Hypothalamus (tissue), 51 donors: ENCODE measurements at regions not wholly inside any gene's neighbourhood (a gene's known extent, or its start where the extent isn't known, plus 50 kb on each side); places are given as distances from the start of the nearest gene placed in this dataset.

Source experiments
- DNase-seq, 51 donors: peaks; one replicate each; lab custom pipeline; 2025; lab: John Stamatoyannopoulos, UW

DNA sequence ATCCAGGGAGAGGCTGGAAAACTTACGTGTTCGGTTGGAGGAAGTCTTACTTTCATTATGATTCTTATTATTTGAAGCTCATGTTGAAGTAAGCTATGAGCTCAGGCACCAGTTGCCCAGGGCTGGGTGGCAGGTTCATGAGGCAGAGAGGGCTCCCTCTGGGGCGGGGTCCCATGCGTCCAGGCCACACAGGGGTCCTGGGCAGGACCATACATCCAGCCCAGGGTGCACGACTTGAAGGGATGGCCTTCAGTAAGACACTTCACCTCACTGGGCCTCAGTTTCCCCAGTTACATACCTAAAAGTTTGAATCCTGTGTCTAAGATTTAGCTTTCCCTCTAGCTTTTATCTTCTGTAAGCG, 107.3 kb upstream of the B3GAT1 start:
- no peak for DNase-seq

DNA sequence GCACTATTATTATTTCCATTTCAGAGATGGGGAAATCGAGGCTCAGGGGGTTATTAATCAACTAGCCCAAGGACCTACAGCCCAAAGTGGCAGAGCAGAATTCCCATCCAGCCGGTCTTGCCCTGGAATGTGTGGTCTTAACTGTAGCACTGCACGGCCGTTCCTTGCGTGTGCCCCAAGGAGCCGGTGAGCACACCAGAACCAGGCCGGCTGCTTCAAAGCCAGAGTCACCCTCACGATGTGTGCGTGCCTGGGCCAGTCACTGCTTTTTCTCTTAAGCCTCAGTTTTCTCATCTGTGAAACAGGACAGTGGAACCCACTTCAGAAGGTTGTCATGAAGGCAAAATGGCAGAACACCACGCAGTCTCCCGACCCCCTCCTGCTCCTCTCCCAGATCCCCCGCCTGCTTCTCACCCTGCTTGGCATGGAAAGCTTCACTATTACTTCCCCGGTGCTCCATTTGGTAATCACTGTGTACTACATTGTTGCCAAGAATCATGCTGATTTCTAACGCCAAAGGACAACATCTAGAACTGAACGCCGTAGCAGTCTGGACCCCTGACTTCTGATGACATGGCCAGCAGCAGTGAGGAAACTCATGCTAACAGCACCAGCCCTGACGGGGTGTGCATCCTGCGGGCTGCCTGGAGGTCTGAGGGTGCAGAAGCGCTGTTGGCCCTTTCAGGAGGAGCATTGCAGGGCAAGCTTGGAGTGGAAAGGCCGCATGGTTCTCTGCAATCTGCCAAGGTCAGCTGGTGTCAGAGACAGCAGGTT, 106.8 kb upstream of the B3GAT1 start:
- DNase-seq = no peak

DNA sequence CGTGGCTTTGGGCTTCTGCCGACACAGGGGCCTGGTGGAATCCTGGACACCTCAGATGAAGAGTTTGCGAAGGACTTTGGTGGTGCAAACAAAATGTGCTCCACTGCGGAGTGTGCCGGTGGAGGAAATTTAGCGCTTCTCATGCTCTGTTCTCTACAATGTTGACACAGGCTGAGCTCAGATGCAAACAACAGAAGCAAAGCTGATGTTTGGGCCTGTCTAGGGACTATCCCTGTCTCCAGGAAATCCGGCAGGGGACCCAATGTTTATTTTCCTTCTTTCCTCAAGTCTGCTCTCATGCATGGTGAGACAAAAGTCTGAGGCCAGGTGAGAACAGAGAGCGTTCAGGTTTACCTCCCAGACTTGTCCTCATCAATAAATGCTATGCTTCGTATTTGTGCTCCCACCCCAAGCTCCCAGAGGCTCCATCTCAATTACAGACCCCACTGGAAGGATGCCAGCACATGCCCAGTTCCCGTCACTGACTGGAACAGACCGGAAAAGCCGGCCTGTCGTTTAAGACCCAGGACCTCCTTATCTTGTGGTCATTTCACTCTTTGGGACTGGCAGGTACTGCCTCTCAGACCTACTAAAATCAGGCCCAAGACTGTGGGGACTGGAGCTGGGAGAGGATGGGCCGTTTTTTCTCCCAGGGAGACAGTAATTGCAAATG, 105.7 kb upstream of the B3GAT1 start:
- DNase-seq = no peak

GRCh38 chr11:134517115-134517514, 105.1 kb upstream of the B3GAT1 start:
- no peak for DNase-seq

- peak in 1 of 51 donors; percentile 43 for DNase-seq
Measured at GRCh38 chr11:134516529-134516928, 104.5 kb upstream of the B3GAT1 start.

DNA sequence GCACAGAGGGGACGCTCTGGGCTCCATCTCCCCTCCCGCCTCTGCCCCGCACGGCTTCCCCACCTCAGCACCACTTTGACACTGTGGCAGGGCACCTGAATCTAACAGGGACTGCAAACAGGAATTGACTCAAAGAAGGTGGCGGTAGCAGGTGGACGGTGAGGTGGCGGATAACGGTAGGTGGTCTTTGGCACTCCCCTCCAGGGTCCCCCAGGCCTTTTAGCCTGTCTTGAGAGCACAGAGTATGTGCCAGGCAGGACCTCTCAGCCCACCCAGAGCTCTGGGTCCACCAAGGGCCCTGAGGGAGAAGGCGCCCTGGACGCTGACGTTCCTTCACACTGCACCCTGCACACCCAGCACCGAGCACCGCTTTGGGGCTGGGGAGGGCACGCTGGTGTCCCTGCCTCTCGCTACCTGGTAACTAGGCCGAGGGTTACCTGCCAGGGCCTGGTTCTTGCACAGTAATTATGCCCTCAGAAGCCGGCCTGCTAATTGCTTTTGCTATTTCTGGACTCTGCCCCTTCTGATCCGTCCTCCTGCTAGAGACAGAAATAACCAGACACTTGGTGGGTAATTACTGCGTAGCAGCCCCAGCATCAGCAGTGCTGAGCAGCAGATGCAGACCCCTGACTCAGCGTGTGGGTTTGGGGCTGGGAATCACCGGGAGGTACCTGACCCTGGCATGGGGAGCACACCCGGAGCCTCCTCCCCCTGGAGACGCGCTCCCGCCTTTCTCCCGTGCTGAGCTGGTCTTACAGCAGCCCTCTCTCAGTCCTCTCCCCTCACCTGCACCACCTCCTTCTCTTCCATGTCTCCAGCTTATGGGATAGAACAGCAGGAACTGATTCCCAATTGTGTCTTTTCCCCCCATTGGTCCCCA, 103.3 kb upstream of the B3GAT1 start:
- no peak for DNase-seq

- no peak for DNase-seq
Measured at GRCh38 chr11:134514354-134514951, 102.4 kb upstream of the B3GAT1 start.

DNA sequence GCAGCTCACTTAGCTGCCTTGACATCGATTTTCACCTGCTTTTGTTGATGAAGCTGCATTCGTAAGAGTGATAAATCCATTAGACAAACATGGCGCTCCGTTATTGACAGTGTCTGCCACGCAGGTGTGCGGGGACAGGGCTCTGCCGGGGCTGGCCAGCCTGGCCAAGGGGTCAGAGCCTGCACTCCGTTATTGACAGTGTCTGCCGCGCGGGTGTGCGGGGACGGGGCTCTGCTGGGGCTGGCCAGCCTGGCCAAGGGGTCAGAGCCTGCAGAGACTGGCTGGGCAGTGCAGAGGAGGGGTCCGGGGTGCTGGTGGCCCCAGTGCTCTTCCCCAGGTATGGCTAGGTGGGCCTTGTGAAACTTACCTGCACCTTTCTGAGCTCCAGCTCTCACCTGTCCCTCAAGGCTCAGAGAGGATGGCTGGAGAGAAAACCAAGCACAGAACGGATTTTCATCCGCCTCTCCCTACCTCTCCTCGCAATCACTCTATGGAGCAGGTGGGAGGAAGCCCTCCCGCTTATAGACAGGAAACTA, 101.6 kb upstream of the B3GAT1 start:
- DNase-seq = no peak

- DNase-seq = no peak
Measured at GRCh38 chr11:134512571-134513538, 100.8 kb upstream of the B3GAT1 start.

GRCh38 chr11:134512061-134512460, 100.0 kb upstream of the B3GAT1 start:
- DNase-seq = no peak

- DNase-seq = no peak
Measured at GRCh38 chr11:134511255-134511654, 99.2 kb upstream of the B3GAT1 start.

GRCh38 chr11:134510233-134511040, 98.4 kb upstream of the B3GAT1 start:
- DNase-seq = no peak

DNA sequence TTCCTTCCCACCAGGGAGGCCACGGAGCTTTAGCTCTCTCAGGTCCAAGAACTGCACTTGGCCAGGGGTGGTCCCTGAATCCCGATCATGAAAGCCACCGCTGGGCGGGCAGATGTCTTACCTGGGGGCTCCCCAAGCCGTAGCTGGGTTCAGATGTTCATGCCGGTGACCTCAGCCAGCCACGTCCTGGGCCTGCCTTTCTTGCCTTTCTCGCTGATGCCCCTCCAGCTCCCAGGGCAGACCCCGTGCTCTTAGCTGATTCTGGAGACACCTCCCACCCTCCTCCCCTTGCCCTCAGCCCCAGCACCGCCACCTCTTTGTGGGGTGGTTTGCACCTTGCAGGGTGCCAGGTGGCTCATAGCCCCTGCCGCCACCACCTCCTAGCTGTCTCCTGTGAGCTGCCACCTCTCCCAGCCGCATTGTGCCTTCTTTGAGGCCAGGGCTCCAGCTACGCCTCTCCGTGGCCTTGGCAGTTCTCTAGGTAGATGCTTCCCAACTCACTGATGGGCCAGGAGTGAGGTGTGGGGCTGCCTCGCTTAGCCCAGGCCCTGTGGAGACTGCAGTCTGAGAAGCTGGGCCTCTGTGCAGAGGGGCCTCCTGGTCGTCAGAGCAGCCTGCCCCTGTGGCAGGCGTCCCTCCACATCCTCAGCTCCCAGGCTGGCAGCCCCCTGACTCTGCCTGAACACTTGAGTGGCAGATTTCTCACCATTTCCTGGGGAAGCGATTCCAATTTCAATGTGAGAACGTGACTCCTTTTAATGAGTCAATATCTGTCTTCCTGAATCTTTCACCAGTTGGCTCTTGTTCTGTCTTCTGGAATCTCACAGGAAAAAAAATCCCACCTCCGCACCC, 97.6 kb upstream of the B3GAT1 start:
- DNase-seq = no peak

DNA sequence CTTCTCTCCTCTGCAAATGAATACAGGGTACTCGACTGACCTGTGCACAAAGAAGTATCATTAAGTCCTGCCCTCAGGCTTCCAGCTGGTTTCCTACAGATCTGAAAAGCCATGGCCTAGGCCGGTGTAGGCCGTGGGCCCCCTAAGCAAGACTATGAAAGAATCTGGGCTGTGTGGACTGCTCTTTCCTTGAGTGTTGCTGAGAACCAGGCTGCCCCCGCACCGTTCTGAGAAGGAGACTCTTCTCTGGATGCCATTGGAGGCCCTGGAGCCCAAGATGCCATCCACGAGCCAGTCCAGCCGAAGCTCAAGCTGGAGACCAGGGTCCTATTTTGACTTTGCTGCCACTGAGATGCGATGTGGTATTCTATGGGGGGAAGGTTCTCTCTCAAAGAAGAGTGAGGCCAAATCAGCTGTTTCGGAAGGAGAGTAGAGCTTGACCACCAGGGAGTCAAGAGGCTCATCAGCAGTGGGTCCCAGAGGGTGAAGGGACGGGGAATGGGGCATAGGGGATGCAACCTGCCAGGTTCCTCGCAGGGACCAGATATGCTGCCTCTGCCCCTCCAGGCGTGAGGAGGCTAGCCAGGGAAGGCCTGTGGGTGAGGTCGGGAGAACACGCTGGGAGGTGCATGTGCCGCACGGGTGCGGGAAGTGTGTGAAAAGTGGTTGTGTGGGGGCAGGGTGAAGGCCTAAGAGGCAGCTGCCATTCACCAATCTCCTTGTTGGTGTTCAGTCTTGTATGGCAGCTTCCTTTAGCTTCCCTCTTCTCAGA, 96.4 kb upstream of the B3GAT1 start:
- no peak for DNase-seq

DNA sequence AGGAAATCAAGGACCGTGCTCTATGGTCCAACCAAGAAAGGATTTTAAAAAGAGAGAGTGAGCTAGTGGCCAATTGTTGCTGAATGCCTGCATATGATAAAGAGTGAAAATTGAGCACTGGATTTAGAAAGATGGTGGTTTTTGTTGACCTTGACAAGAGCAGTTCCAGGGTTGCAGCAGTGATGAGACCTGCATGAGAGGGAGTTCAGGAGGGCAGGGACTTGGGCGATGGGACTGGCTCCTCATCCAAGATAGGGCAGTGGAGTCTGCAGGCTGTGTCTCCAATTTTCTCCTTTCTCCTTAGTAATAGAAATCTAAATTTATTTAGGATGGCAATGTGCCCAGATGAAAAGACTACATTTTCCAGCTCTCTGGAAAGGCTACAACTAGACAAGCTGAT, 94.0 kb upstream of the B3GAT1 start:
- DNase-seq = no peak

DNA sequence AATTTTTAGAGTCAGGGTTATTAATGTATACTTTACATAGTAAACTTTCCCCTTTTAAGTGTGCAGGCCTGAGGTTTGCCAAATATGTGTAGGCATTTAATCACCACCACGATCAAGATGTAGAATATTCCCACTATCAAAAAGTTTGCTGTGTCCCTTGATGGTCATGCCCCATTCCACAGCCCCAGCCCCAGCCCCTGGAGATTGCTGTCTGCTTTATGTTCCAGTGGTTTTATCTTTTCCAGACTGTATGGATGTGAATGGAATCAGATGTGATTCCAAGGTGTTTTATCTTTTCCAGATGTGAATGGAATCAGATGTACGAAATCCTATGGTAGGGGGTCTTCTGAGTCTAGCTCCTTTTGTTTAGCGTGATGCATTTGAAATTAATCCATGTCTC, 93.1 kb upstream of the B3GAT1 start:
- no peak for DNase-seq
